H9 (cell line): ENCODE measurements at regions not wholly inside any gene's neighbourhood (a gene's known extent, or its start where the extent isn't known, plus 50 kb on each side); places are given as distances from the start of the nearest gene placed in this dataset.

Experiments
- DNase-seq: peaks from one replicate; pipeline ENCODE4 v3.0.0-alpha.2; 2017
- H2AFZ ChIP-seq: one replicate; pipeline ENCODE4 v1.6.1; 2013; ENCODE audit warnings: mild to moderate bottlenecking, low read length, control low read depth, moderate library complexity
- H2AK5ac ChIP-seq: 2 replicates; pipeline ENCODE4 v1.6.1; 2013; ENCODE audit warnings: low read length, control low read depth, mixed read lengths; ENCODE audit not compliant: insufficient read length
- H2BK120ac ChIP-seq: one replicate; pipeline ENCODE4 v1.6.1; 2013; ENCODE audit warnings: low read depth, mild to moderate bottlenecking, low read length, control low read depth, inconsistent platforms; ENCODE audit not compliant: poor library complexity, severe bottlenecking
- H2BK12ac ChIP-seq: 2 replicates; pipeline ENCODE4 v1.6.1; 2013; ENCODE audit warnings: low read length, control low read depth, mixed read lengths, low read depth; ENCODE audit not compliant: insufficient read length
- H2BK15ac ChIP-seq: 2 replicates; pipeline ENCODE4 v1.6.1; 2013; ENCODE audit warnings: low read depth, low read length, control low read depth
- H2BK20ac ChIP-seq: one replicate; pipeline ENCODE4 v1.6.1; 2013; ENCODE audit warnings: low read depth, mild to moderate bottlenecking, low read length, control low read depth, inconsistent platforms; ENCODE audit not compliant: poor library complexity, severe bottlenecking
- H2BK5ac ChIP-seq: 2 replicates; pipeline ENCODE4 v1.6.1; 2013; ENCODE audit warnings: low read length, control low read depth, mixed read lengths; ENCODE audit not compliant: insufficient read length
- H3K14ac ChIP-seq: 2 replicates; pipeline ENCODE4 v1.6.1; 2013; ENCODE audit warnings: low read length, control low read depth; ENCODE audit not compliant: insufficient read depth
- H3K18ac ChIP-seq: 2 replicates; pipeline ENCODE4 v1.6.1; 2013; ENCODE audit warnings: low read depth, mild to moderate bottlenecking, mixed read lengths, low read length, control low read depth; ENCODE audit not compliant: insufficient read length
- H3K23ac ChIP-seq: 2 replicates; pipeline ENCODE4 v1.6.1; 2013; ENCODE audit warnings: low read length, control low read depth, mixed read lengths, low read depth; ENCODE audit not compliant: insufficient read length
- H3K23me2 ChIP-seq: 2 replicates; pipeline ENCODE4 v1.6.1; 2013; ENCODE audit warnings: low read depth, mild to moderate bottlenecking, mixed read lengths, low read length, control low read depth; ENCODE audit not compliant: insufficient read length, poor library complexity, severe bottlenecking
- H3K27ac ChIP-seq: 2 replicates; pipeline ENCODE4 v1.5.1; 2013; ENCODE audit warnings: low read length, control low read depth, mixed read lengths, low read depth; ENCODE audit not compliant: insufficient read length
- H3K27me3 ChIP-seq: 2 replicates; pipeline ENCODE4 v1.6.1; 2013; ENCODE audit warnings: low read length, control low read depth, inconsistent platforms; ENCODE audit not compliant: insufficient read depth
- H3K4ac ChIP-seq: 2 replicates; pipeline ENCODE4 v1.6.1; 2013; ENCODE audit warnings: low read depth, mild to moderate bottlenecking, control low read depth, inconsistent platforms, low read length, moderate library complexity
- H3K4me1 ChIP-seq: 2 replicates; pipeline ENCODE4 v1.6.1; 2013; ENCODE audit warnings: low read length, control low read depth, inconsistent platforms; ENCODE audit not compliant: insufficient read depth
- H3K4me2 ChIP-seq: 2 replicates; pipeline ENCODE4 v1.6.1; 2013; ENCODE audit warnings: low read length, control low read depth, mixed read lengths; ENCODE audit not compliant: insufficient read length, insufficient read depth
- H3K56ac ChIP-seq: 2 replicates; pipeline ENCODE4 v1.6.1; 2013; ENCODE audit warnings: low read depth, mild to moderate bottlenecking, mixed read lengths, low read length, control low read depth; ENCODE audit not compliant: insufficient read length
- H3K79me1 ChIP-seq: 2 replicates; pipeline ENCODE4 v1.6.1; 2013; ENCODE audit warnings: low read depth, mild to moderate bottlenecking, moderate library complexity, low read length, control low read depth, inconsistent platforms; ENCODE audit not compliant: insufficient read depth, poor library complexity, severe bottlenecking
- H3K79me2 ChIP-seq: 2 replicates; pipeline ENCODE4 v1.6.1; 2013; ENCODE audit warnings: low read length, control low read depth, inconsistent platforms; ENCODE audit not compliant: insufficient read depth
- H3K9ac ChIP-seq: 2 replicates; pipeline ENCODE4 v1.6.1; 2013; ENCODE audit warnings: low read length, control low read depth, mixed read lengths; ENCODE audit not compliant: insufficient read length; ENCODE audit errors: extremely low read depth
- H3K9me3 ChIP-seq: one replicate; pipeline ENCODE4 v1.6.1; 2013; ENCODE audit warnings: low read depth, low read length, inconsistent platforms; ENCODE audit not compliant: control insufficient read depth
- H3T11ph ChIP-seq: one replicate; pipeline ENCODE4 v1.6.1; 2013; ENCODE audit warnings: mild to moderate bottlenecking, low read length, control low read depth, inconsistent platforms
- H4K20me1 ChIP-seq: one replicate; pipeline ENCODE4 v1.6.1; 2013; ENCODE audit not compliant: control insufficient read depth, insufficient read length, insufficient read depth
- H4K5ac ChIP-seq: 2 replicates; pipeline ENCODE4 v1.6.1; 2013; ENCODE audit warnings: low read depth, mild to moderate bottlenecking, mixed read lengths, low read length, control low read depth; ENCODE audit not compliant: insufficient read length
- H4K8ac ChIP-seq: replicated peaks from 2 replicates; pipeline ENCODE4 v1.6.1; 2013; ENCODE audit warnings: low read length, control low read depth, mixed read lengths, low read depth; ENCODE audit not compliant: insufficient read length
- H4K91ac ChIP-seq: 2 replicates; pipeline ENCODE4 v1.6.1; 2013; ENCODE audit warnings: low read depth, mild to moderate bottlenecking, moderate library complexity, mixed read lengths, low read length, control low read depth; ENCODE audit not compliant: insufficient read length
- H3K27ac Mint-ChIP-seq, 3 experiments: 2 replicates in 2 of 3; 3 replicates in 1 of 3; pipeline ENCODE4 v1.8.0; 2020 to 2021; ENCODE audit warnings: mixed read lengths in 3 of 3, mild to moderate bottlenecking in 1 of 3, moderate library complexity in 1 of 3
- H3K27me3 Mint-ChIP-seq: 2 replicates; pipeline ENCODE4 v1.8.0; 2021; ENCODE audit warnings: low read depth, mild to moderate bottlenecking, moderate library complexity, mixed read lengths
- H3K36me3 Mint-ChIP-seq, 3 experiments: 2 replicates in 2 of 3; 3 replicates in 1 of 3; pipeline ENCODE4 v1.8.0; 2020 to 2021; ENCODE audit warnings: low read depth in 3 of 3, mixed read lengths in 3 of 3; ENCODE audit not compliant: insufficient read depth in 1 of 3
- H3K4me1 Mint-ChIP-seq, 2 experiments: 2 replicates each; pipeline ENCODE4 v1.8.0; 2020; ENCODE audit warnings: mixed read lengths in 2 of 2
- H3K4me3 Mint-ChIP-seq, 2 experiments: 2 replicates in 1 of 2; 3 replicates in 1 of 2; pipeline ENCODE4 v1.8.0; 2020 to 2021; ENCODE audit warnings: mild to moderate bottlenecking in 2 of 2, mixed read lengths in 2 of 2, moderate library complexity in 1 of 2
- H3K9me3 Mint-ChIP-seq, 2 experiments: 2 replicates in 1 of 2; 3 replicates in 1 of 2; pipeline ENCODE4 v1.8.0; 2020; ENCODE audit warnings: mild to moderate bottlenecking in 2 of 2, mixed read lengths in 2 of 2, moderate library complexity in 1 of 2
- CTCF ChIP-seq: fragments of 200-600 bp; sonication (generic); conservative IDR thresholded peaks from 3 replicates; pipeline ENCODE4 v1.8.0; 2021; ENCODE audit warnings: antibody characterized with exemption, mild to moderate bottlenecking
- WGBS: extraction: QIAGEN DNeasy Blood & Tissue Kit; methylation state at CpG from one replicate; pipeline ENCODE4 v1.1.7; 2013; ENCODE audit warnings: missing lambda C conversion rate, low lambda C conversion rate, mixed read lengths; ENCODE audit not compliant: insufficient read length; ENCODE audit errors: extremely low coverage; 5-methylcytosine and 5-hydroxymethylcytosine counted together

DNA sequence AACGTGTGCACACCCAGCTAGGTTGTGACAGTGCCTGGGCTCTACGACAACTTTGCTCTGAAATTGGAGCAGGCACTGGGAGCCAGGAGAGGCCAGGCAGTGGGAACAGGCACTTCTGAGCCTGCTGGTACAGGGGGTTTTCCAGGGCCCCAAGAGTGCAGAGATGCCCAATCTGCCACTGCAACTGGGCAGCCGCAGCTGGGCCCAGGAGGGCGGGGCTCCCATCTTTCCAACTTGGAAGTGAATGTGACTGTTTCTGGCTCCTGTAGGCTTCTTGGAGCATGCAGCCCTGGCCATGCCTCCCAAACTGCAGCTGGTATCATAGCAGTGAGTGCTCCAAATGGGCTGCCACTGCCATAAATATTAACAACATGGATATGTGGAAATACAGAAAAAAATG lies 465.1 kb upstream of the PABPC4L start:
- Histone ChIP-seq H2AK5ac (no peak overlapping the region), H3K14ac (no peak overlapping the region), H4K5ac (no peak overlapping the region), H3K27ac (no peak overlapping the region), H3K23ac (no peak overlapping the region), H3K4ac (no peak overlapping the region), H3K79me1 (no peaks in the 10 kb centered on the region), H3K27me3 (no peaks in the 10 kb centered on the region), H2BK15ac (no peak overlapping the region), H4K91ac (no peak overlapping the region), H3T11ph (no peak overlapping the region), H3K9ac (no peak overlapping the region), H3K23me2 (no peaks in the 10 kb centered on the region), H2AFZ (no peak overlapping the region), H3K4me2 (no peak overlapping the region), H3K18ac (no peak overlapping the region), H2BK5ac (no peak overlapping the region), H4K8ac (no peak overlapping the region), H2BK12ac (no peak overlapping the region), H2BK20ac (no peak overlapping the region), H2BK120ac (no peak overlapping the region), H3K4me1 (no peaks in the 10 kb centered on the region), H3K79me2 (no peaks in the 10 kb centered on the region), H3K9me3 (peaks cover 7% of the 10 kb centered on the region), H4K20me1 (no peaks in the 10 kb centered on the region), H3K56ac (no peak overlapping the region)
- no peak overlapping the region for H3K27ac Mint-ChIP-seq
- H3K4me1 Mint-ChIP-seq: peaks cover 0 to 3% of the 10 kb centered on the region in 2 experiments; a peak in 1 of 4 replicates
- no peak overlapping the region for H3K4me3 Mint-ChIP-seq
- TF ChIP-seq CTCF: no peak
- peaks cover 3 to 6% of the 10 kb centered on the region in 2 experiments; a peak in 2 of 5 replicates for H3K9me3 Mint-ChIP-seq
- no peaks in the 10 kb centered on the region for H3K27me3 Mint-ChIP-seq
- DNase-seq: no peak
- H3K36me3 Mint-ChIP-seq: peaks cover 2 to 13% (median 10%) of the 10 kb centered on the region in 3 experiments; a peak in 5 of 7 replicates
- no CpG with 5 or more reads among the region's 4 CpGs for WGBS
